H1 (cell line): ENCODE measurements at regions not wholly inside any gene's neighbourhood (a gene's known extent, or its start where the extent isn't known, plus 50 kb on each side); places are given as distances from the start of the nearest gene placed in this dataset.

Experiments used
- CTCF ChIA-PET: fragments of 300-600 bp; sonication (Branson Sonifier 250); formaldehyde crosslinking; loops from one replicate; lab custom pipeline; 2021; ENCODE audit not compliant: partially characterized antibody; lab: Charles Lee
- POLR2A ChIA-PET: fragments of 300-600 bp; sonication (Branson Sonifier 250); formaldehyde crosslinking; loops from one replicate; lab custom pipeline; 2021; ENCODE audit warnings: inconsistent platforms; ENCODE audit not compliant: partially characterized antibody; lab: Charles Lee
- DNase-seq, 2 experiments: peaks; one replicate each; pipeline versions ENCODE4 v3.0.0 to v3.0.0-alpha.2; 2010 to 2022; ENCODE audit warnings: low spot score in 2 of 2, low read depth in 1 of 2, mixed read lengths in 1 of 2
- FAIRE-seq: peaks from 2 replicates; lab custom pipeline; 2011; peaks lifted over from hg19 to GRCh38; lab: Jason Lieb, UNC
- H2AFZ ChIP-seq: 2 replicates; pipeline ENCODE4 v1.8.1; 2012; ENCODE audit warnings: low read length, inconsistent platforms
- H2AK5ac ChIP-seq: 2 replicates; pipeline ENCODE4 v1.6.1; 2013; ENCODE audit warnings: low read depth, low read length
- H2BK120ac ChIP-seq: replicated peaks from 2 replicates; pipeline ENCODE3; 2013; ENCODE audit warnings: low read depth, low read length, inconsistent platforms
- H2BK12ac ChIP-seq: 2 replicates; pipeline ENCODE4 v1.6.1; 2013; ENCODE audit warnings: low read depth, low read length
- H2BK15ac ChIP-seq: 2 replicates; pipeline ENCODE4 v1.6.1; 2013; ENCODE audit warnings: low read length
- H2BK20ac ChIP-seq: 2 replicates; pipeline ENCODE4 v1.6.1; 2013; ENCODE audit warnings: low read length
- H2BK5ac ChIP-seq: 2 replicates; pipeline ENCODE4 v1.6.1; 2013; ENCODE audit warnings: low read depth, low read length
- H3K14ac ChIP-seq: 2 replicates; pipeline ENCODE4 v1.6.1; 2013; ENCODE audit warnings: inconsistent platforms; ENCODE audit not compliant: insufficient read length
- H3K18ac ChIP-seq: 2 replicates; pipeline ENCODE4 v1.6.1; 2013; ENCODE audit warnings: low read length; ENCODE audit errors: extremely low read depth
- H3K23ac ChIP-seq: 2 replicates; pipeline ENCODE4 v1.6.1; 2013; ENCODE audit warnings: inconsistent platforms; ENCODE audit not compliant: insufficient read length
- H3K23me2 ChIP-seq: 2 replicates; pipeline ENCODE4 v1.6.1; 2013; ENCODE audit warnings: low read depth, low read length
- H3K27ac ChIP-seq: 2 replicates; pipeline ENCODE4 v1.6.1; 2011; ENCODE audit warnings: low read depth, low read length, inconsistent platforms
- H3K27me3 ChIP-seq, 4 experiments: replicated peaks in 1 of 4; 1 replicate in 1 of 4; 2 replicates in 3 of 4; pipeline versions ENCODE4 v1.6.1 to v1.8.1; 2011 to 2013; ENCODE audit warnings: low read length in 3 of 4, mild to moderate bottlenecking in 3 of 4, inconsistent platforms in 2 of 4, mixed read lengths in 2 of 4, moderate library complexity in 1 of 4; ENCODE audit not compliant: control insufficient read depth in 3 of 4, insufficient read depth in 3 of 4; ENCODE audit errors: extremely low read depth in 1 of 4
- H3K36me3 ChIP-seq, 4 experiments: 2 replicates each; pipeline versions ENCODE4 v1.6.1 to v1.8.1; 2011 to 2013; ENCODE audit warnings: mild to moderate bottlenecking in 4 of 4, low read length in 3 of 4, moderate library complexity in 2 of 4, control low read depth in 1 of 4, inconsistent platforms in 1 of 4; ENCODE audit not compliant: insufficient read depth in 4 of 4, control insufficient read depth in 2 of 4
- H3K4ac ChIP-seq: replicated peaks from 2 replicates; pipeline ENCODE3; 2013; ENCODE audit warnings: low read length, low read depth, mixed read lengths, inconsistent platforms; ENCODE audit not compliant: insufficient read length
- H3K4me1 ChIP-seq, 4 experiments: replicated peaks in 1 of 4; 1 replicate in 1 of 4; 2 replicates in 3 of 4; pipeline versions ENCODE4 v1.6.1 to v1.8.1; 2011 to 2013; ENCODE audit warnings: low read length in 3 of 4, inconsistent platforms in 2 of 4, mixed read lengths in 1 of 4; ENCODE audit not compliant: insufficient read depth in 4 of 4, control insufficient read depth in 3 of 4
- H3K4me2 ChIP-seq, 2 experiments: 2 replicates each; pipeline versions ENCODE4 v1.6.1 to v1.8.1; 2011 to 2013; ENCODE audit warnings: low read depth in 2 of 2, low read length in 2 of 2, control low read depth in 1 of 2, inconsistent platforms in 1 of 2, mild to moderate bottlenecking in 1 of 2; ENCODE audit not compliant: insufficient read depth in 1 of 2
- H3K4me3 ChIP-seq, 4 experiments: fragments of 200-600, 300-600 bp in 1 of 4; sonication (generic), shearing (Covaris generic), sonication (Bioruptor Twin) in 1 of 4; 2 replicates each; pipeline versions ENCODE4 v1.5.1 to v1.8.1; 2011 to 2016; ENCODE audit warnings: low read length in 4 of 4, low read depth in 3 of 4, control low read depth in 2 of 4, inconsistent platforms in 2 of 4, mild to moderate bottlenecking in 2 of 4, mixed read lengths in 1 of 4, moderate library complexity in 1 of 4; ENCODE audit not compliant: insufficient read depth in 2 of 4; ENCODE audit errors: extremely low read depth in 1 of 4
- H3K56ac ChIP-seq: replicated peaks from 2 replicates; pipeline ENCODE3; 2013; ENCODE audit warnings: low read depth, mild to moderate bottlenecking, mixed read lengths, low read length, inconsistent platforms; ENCODE audit not compliant: insufficient read length
- H3K79me1 ChIP-seq: 2 replicates; pipeline ENCODE4 v1.6.1; 2013; ENCODE audit warnings: low read depth, low read length, control low read depth
- H3K79me2 ChIP-seq, 2 experiments: 2 replicates each; pipeline versions ENCODE4 v1.6.1 to v1.8.1; 2012 to 2013; ENCODE audit warnings: low read length in 2 of 2, mild to moderate bottlenecking in 2 of 2, inconsistent platforms in 1 of 2; ENCODE audit not compliant: insufficient read depth in 2 of 2, control insufficient read depth in 1 of 2
- H3K9ac ChIP-seq, 4 experiments: replicated peaks in 1 of 4; 1 replicate in 1 of 4; 2 replicates in 3 of 4; pipeline versions ENCODE4 v1.6.1 to v1.8.1; 2011 to 2013; ENCODE audit warnings: low read depth in 3 of 4, low read length in 3 of 4, control low read depth in 2 of 4, mild to moderate bottlenecking in 2 of 4, moderate library complexity in 2 of 4, inconsistent platforms in 1 of 4; ENCODE audit errors: extremely low read depth in 1 of 4
- H3K9me3 ChIP-seq, 2 experiments: 2 replicates each; pipeline versions ENCODE4 v1.6.1 to v1.8.1; 2012 to 2013; ENCODE audit warnings: mild to moderate bottlenecking in 2 of 2, moderate library complexity in 2 of 2, control low read depth in 1 of 2, inconsistent platforms in 1 of 2, low read depth in 1 of 2, low read length in 1 of 2, mixed read lengths in 1 of 2; ENCODE audit not compliant: insufficient read depth in 2 of 2
- H4K20me1 ChIP-seq, 2 experiments: replicated peaks in 1 of 2; 2 replicates each; pipeline versions ENCODE3 to v1.8.1; 2011 to 2013; ENCODE audit warnings: inconsistent platforms in 2 of 2, low read length in 2 of 2, mild to moderate bottlenecking in 1 of 2; ENCODE audit not compliant: insufficient read depth in 2 of 2, control insufficient read depth in 1 of 2
- H4K5ac ChIP-seq: 2 replicates; pipeline ENCODE4 v1.6.1; 2013; ENCODE audit warnings: low read length, low read depth, mixed read lengths, inconsistent platforms; ENCODE audit not compliant: insufficient read length
- H4K8ac ChIP-seq: 2 replicates; pipeline ENCODE4 v1.8.0; 2013; ENCODE audit warnings: mild to moderate bottlenecking, moderate library complexity, low read length, inconsistent platforms; ENCODE audit not compliant: insufficient read depth; ENCODE audit errors: extremely low read depth
- H4K91ac ChIP-seq: replicated peaks from 2 replicates; pipeline ENCODE3; 2013; ENCODE audit warnings: low read length, mixed read lengths, inconsistent platforms; ENCODE audit not compliant: insufficient read length
- GTF2F1 ChIP-seq: IDR thresholded peaks from 2 replicates; pipeline ENCODE4 v1.6.1; 2012; ENCODE audit warnings: low read depth, low read length, improper control_type of control experiment, borderline replicate concordance
- KDM5A ChIP-seq: fragments of 200-600 bp; IDR thresholded peaks from 2 replicates; pipeline ENCODE4 v1.7.1; 2012; ENCODE audit warnings: mild to moderate bottlenecking, low read length, inconsistent platforms, mixed read lengths
- SP4 ChIP-seq: IDR thresholded peaks from 2 replicates; pipeline ENCODE4 v1.6.1; 2012; ENCODE audit warnings: low read length, inconsistent platforms
- SUZ12 ChIP-seq: fragments of 200-600 bp; sonication (generic); IDR thresholded peaks from 2 replicates; pipeline ENCODE4 v1.6.1; 2012; ENCODE audit warnings: mild to moderate bottlenecking, inconsistent platforms, low read length, moderate library complexity, mixed read lengths
- WGBS, 2 experiments: shearing (Covaris generic) in 1 of 2; methylation state at CpG; one replicate each; pipeline versions ENCODE4 v1.1.6 to v1.1.7; 2013 to 2015; ENCODE audit warnings: low lambda C conversion rate in 2 of 2, mixed read lengths in 2 of 2, inconsistent platforms in 1 of 2, low coverage in 1 of 2, missing lambda C conversion rate in 1 of 2; ENCODE audit not compliant: insufficient replicate concordance in 2 of 2, insufficient coverage in 1 of 2, insufficient read length in 1 of 2; ENCODE audit errors: extremely low coverage in 1 of 2, missing lambda C conversion rate in 1 of 2; 5-methylcytosine and 5-hydroxymethylcytosine counted together

GRCh38 chr3:69687641-69688040 lies 51.6 kb upstream of the MITF start:
- Histone ChIP-seq H3K79me2 (no peaks in the 10 kb centered on the region), H3K36me3 (no peaks in the 10 kb centered on the region), H3K56ac (no peak overlapping the region), H3K4me2 (no peak overlapping the region)
- WGBS, 2 experiments, result 90% methylated on average over 5 of the region's 5 CpGs; no CpG with 5 or more reads in 1 of the 2 experiments
- TF ChIP-seq GTF2F1, result no peak
- TF ChIP-seq KDM5A, result no peak
- no peak for TF ChIP-seq SP4
- TF ChIP-seq SUZ12, result no peak
- TF ChIP-seq, all 59 proteins: peak for 0
- Histone ChIP-seq H3K9ac (no peak overlapping the region), H2BK20ac (no peak overlapping the region), H3K4me1 (peaks cover 0 to 2% (median 0%) of the 10 kb centered on the region in 4 experiments; a peak in 1 of 7 replicates), H2AK5ac (no peak overlapping the region), H2BK120ac (no peak overlapping the region), H2BK15ac (no peak overlapping the region), H2AFZ (no peak overlapping the region), H3K23ac (no peak overlapping the region), H3K18ac (no peak overlapping the region), H3K4me3 (no peak overlapping the region), H2BK12ac (no peak overlapping the region), H3K27me3 (peaks cover 16 to 35% (median 27%) of the 10 kb centered on the region in 4 experiments), H4K8ac (no peak overlapping the region), H2BK5ac (no peak overlapping the region), H4K5ac (no peak overlapping the region), H3K79me1 (no peaks in the 10 kb centered on the region), H3K4ac (no peak overlapping the region), H3K27ac (no peak overlapping the region), H3K9me3 (no peaks in the 10 kb centered on the region), H3K14ac (no peak overlapping the region), H4K20me1 (no peaks in the 10 kb centered on the region), H3K23me2 (no peaks in the 10 kb centered on the region; the same call in 1 of the 2 replicates), H4K91ac (no peak overlapping the region)
- CTCF ChIA-PET, result interaction anchor here (0.9 to 1.0 kb wide), 3 partner anchors 12 to 33 kb away, joined by 3 to 4 read pairs (median 4); no protein-coding TSS in a partner anchor
- DNase-seq (no peak), FAIRE-seq (no peak)
- POLR2A ChIA-PET, result no interaction called here
